ENCODE measurements at regions not wholly inside any gene's neighbourhood (a gene's known extent, or its start where the extent isn't known, plus 50 kb on each side); places are given as distances from the start of the nearest gene placed in this dataset.

DNA sequence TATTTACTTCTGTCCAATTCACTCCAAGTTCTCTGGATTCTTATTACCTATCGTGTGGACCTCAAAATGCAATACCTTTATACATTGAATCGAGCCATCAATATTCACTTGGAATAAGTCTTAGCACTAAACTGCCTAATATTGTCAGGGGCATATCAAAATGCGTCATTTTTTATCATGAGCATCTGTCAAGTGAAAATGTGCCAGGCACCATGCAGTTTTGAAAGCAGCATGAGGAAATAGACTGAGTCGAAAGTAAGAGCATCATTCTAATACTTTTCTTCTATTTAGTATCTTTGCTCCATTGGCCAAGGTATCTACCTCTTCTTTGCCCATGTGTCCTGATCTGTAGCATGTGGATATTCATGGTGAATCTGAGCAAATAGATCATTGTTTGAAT lies 1193.4 kb downstream of the CDH11 start:
- Histone ChIP-seq H3K4me2 (ENCODE audit: low read length) (no peak overlapping the region), H4K20me1 (ENCODE audit: insufficient read depth) (no peaks in the 10 kb centered on the region), H3K27me3 (ENCODE audit: insufficient read depth, low read depth, low read length) (no peaks in the 10 kb centered on the region), H3K9me2 (ENCODE audit: insufficient read depth, low read length) (no peaks in the 10 kb centered on the region), H2AFZ (ENCODE audit: low read depth, low read length) (no peak overlapping the region), H3K79me2 (replicated peaks; ENCODE audit: insufficient read depth, low read length) (no peaks in the 10 kb centered on the region), H3K9ac (ENCODE audit: low read length) (no peak overlapping the region), H3K36me3 (ENCODE audit: insufficient read depth, low read length) (no peaks in the 10 kb centered on the region), H3K4me3 (ENCODE audit: low read length) (no peak overlapping the region), H3K27ac (ENCODE audit: low read length) (no peak overlapping the region), H3K9me3 (ENCODE audit: low read length) (no peaks in the 10 kb centered on the region), H3F3A (ENCODE audit: insufficient read depth, low read length, poor library complexity, severe bottlenecking) (no peaks in the 10 kb centered on the region)
- no peak for TF ChIP-seq RAD21 (conservative IDR thresholded peaks at IDR 0.05)
- no peak for TF ChIP-seq POLR2AphosphoS5 (IDR thresholded peaks at IDR 0.05)

DNA sequence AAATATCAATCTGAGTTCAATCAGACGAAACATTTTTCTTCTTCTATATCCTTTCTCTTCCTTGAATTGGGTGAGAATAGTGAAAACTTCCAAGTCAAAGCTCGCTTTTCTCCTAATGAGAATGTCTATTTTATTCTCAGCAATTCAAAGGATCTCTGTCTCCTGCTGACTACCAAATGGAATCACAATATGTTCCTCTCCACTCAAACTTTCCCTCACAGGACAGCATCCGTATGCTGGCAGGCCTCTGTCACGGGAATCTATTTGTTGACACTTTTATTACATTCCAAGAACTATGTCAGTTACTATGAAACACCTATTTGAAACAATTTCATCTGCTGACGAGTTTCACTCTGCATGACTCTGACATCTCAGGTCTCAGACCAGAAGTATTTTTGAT lies 1196.6 kb downstream of the CDH11 start:
- Histone ChIP-seq H4K20me1 (ENCODE audit: insufficient read depth) (no peaks in the 10 kb centered on the region), H2AFZ (ENCODE audit: low read depth, low read length) (no peak overlapping the region), H3F3A (ENCODE audit: insufficient read depth, low read length, poor library complexity, severe bottlenecking) (no peaks in the 10 kb centered on the region), H3K9me3 (ENCODE audit: low read length) (no peaks in the 10 kb centered on the region), H3K9ac (ENCODE audit: low read length) (no peak overlapping the region), H3K36me3 (ENCODE audit: insufficient read depth, low read length) (no peaks in the 10 kb centered on the region), H3K9me2 (ENCODE audit: insufficient read depth, low read length) (no peaks in the 10 kb centered on the region), H3K27ac (ENCODE audit: low read length) (no peak overlapping the region), H3K4me3 (ENCODE audit: low read length) (no peak overlapping the region), H3K79me2 (replicated peaks; ENCODE audit: insufficient read depth, low read length) (no peaks in the 10 kb centered on the region), H3K4me2 (ENCODE audit: low read length) (no peak overlapping the region), H3K27me3 (ENCODE audit: insufficient read depth, low read depth, low read length) (no peaks in the 10 kb centered on the region)
- TF ChIP-seq MXI1 (conservative IDR thresholded peaks at IDR 0.05; ENCODE audit: poor library complexity, severe bottlenecking) = no peak
- TF ChIP-seq POLR2AphosphoS5 (IDR thresholded peaks at IDR 0.05) = no peak
- TF ChIP-seq SMC3 (conservative IDR thresholded peaks at IDR 0.05; ENCODE audit: poor library complexity) = no peak
- TF ChIP-seq, protein P1, sequence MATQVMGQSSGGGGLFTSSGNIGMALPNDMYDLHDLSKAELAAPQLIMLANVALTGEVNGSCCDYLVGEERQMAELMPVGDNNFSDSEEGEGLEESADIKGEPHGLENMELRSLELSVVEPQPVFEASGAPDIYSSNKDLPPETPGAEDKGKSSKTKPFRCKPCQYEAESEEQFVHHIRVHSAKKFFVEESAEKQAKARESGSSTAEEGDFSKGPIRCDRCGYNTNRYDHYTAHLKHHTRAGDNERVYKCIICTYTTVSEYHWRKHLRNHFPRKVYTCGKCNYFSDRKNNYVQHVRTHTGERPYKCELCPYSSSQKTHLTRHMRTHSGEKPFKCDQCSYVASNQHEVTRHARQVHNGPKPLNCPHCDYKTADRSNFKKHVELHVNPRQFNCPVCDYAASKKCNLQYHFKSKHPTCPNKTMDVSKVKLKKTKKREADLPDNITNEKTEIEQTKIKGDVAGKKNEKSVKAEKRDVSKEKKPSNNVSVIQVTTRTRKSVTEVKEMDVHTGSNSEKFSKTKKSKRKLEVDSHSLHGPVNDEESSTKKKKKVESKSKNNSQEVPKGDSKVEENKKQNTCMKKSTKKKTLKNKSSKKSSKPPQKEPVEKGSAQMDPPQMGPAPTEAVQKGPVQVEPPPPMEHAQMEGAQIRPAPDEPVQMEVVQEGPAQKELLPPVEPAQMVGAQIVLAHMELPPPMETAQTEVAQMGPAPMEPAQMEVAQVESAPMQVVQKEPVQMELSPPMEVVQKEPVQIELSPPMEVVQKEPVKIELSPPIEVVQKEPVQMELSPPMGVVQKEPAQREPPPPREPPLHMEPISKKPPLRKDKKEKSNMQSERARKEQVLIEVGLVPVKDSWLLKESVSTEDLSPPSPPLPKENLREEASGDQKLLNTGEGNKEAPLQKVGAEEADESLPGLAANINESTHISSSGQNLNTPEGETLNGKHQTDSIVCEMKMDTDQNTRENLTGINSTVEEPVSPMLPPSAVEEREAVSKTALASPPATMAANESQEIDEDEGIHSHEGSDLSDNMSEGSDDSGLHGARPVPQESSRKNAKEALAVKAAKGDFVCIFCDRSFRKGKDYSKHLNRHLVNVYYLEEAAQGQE (IDR thresholded peaks at IDR 0.05; ENCODE audit: borderline replicate concordance) = no peak
- no peak for TF ChIP-seq EP300 (conservative IDR thresholded peaks at IDR 0.05; ENCODE audit: poor library complexity, severe bottlenecking)
- TF ChIP-seq, protein P2, sequence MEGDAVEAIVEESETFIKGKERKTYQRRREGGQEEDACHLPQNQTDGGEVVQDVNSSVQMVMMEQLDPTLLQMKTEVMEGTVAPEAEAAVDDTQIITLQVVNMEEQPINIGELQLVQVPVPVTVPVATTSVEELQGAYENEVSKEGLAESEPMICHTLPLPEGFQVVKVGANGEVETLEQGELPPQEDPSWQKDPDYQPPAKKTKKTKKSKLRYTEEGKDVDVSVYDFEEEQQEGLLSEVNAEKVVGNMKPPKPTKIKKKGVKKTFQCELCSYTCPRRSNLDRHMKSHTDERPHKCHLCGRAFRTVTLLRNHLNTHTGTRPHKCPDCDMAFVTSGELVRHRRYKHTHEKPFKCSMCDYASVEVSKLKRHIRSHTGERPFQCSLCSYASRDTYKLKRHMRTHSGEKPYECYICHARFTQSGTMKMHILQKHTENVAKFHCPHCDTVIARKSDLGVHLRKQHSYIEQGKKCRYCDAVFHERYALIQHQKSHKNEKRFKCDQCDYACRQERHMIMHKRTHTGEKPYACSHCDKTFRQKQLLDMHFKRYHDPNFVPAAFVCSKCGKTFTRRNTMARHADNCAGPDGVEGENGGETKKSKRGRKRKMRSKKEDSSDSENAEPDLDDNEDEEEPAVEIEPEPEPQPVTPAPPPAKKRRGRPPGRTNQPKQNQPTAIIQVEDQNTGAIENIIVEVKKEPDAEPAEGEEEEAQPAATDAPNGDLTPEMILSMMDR (IDR thresholded peaks at IDR 0.05; ENCODE audit: poor library complexity, severe bottlenecking) = no peak
- no peak for TF ChIP-seq RAD21 (conservative IDR thresholded peaks at IDR 0.05)

DNA sequence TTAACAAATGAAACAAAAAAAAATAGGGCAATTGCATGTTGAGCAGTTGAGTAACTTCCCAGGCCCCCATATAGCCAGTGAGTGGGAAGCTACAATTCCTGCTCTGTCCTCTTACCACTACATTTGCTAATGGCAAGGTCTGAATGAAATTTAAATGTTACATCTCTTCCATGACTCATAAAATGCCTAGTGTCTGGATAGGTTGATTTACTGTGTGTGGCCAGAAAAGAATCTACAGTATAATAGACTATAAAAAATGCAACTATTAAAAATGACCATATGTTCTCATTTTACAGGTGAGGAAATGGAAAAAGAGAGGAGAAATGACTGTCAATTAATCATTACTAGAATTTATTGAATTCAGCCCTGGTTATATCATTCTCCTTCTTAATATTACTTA lies 1199.3 kb downstream of the CDH11 start:
- H3K27me3 ChIP-seq (ENCODE audit: insufficient read depth, low read depth, low read length) = no peaks in the 10 kb centered on the region
- no peaks in the 10 kb centered on the region for H3F3A ChIP-seq (ENCODE audit: insufficient read depth, low read length, poor library complexity, severe bottlenecking)
- no peak overlapping the region for H3K4me3 ChIP-seq (ENCODE audit: low read length)
- no peaks in the 10 kb centered on the region for H3K36me3 ChIP-seq (ENCODE audit: insufficient read depth, low read length)
- no peak overlapping the region for H3K27ac ChIP-seq (ENCODE audit: low read length)
- no peaks in the 10 kb centered on the region for H3K79me2 ChIP-seq (replicated peaks; ENCODE audit: insufficient read depth, low read length)
- no peak overlapping the region for H3K4me2 ChIP-seq (ENCODE audit: low read length)
- TF ChIP-seq MXI1 (conservative IDR thresholded peaks at IDR 0.05; ENCODE audit: poor library complexity, severe bottlenecking) (no peak), TAF1 (IDR thresholded peaks at IDR 0.05; ENCODE audit: low read depth) (no peak), POLR2AphosphoS5 (IDR thresholded peaks at IDR 0.05) (no peak), EP300 (conservative IDR thresholded peaks at IDR 0.05; ENCODE audit: poor library complexity, severe bottlenecking) (no peak), RAD21 (conservative IDR thresholded peaks at IDR 0.05) (no peak), SMC3 (conservative IDR thresholded peaks at IDR 0.05; ENCODE audit: poor library complexity) (no peak), EZH2 (IDR thresholded peaks at IDR 0.05; ENCODE audit: borderline replicate concordance, insufficient read depth, low read length, poor library complexity, severe bottlenecking) (no peak)
- TF ChIP-seq, protein P1 (IDR thresholded peaks at IDR 0.05; ENCODE audit: borderline replicate concordance) = no peak
- TF ChIP-seq, protein P2 (IDR thresholded peaks at IDR 0.05; ENCODE audit: poor library complexity, severe bottlenecking) = no peak
- no peaks in the 10 kb centered on the region for H3K9me3 ChIP-seq (ENCODE audit: low read length)
- no peak overlapping the region for H2AFZ ChIP-seq (ENCODE audit: low read depth, low read length)
- H4K20me1 ChIP-seq (ENCODE audit: insufficient read depth) = no peaks in the 10 kb centered on the region
- no peak overlapping the region for H3K9ac ChIP-seq (ENCODE audit: low read length)
- H3K9me2 ChIP-seq (ENCODE audit: insufficient read depth, low read length) = no peaks in the 10 kb centered on the region
